GM18907 (cell line): ENCODE measurements at regions not wholly inside any gene's neighbourhood (a gene's known extent, or its start where the extent isn't known, plus 50 kb on each side); places are given as distances from the start of the nearest gene placed in this dataset.

Experiments
- ATAC-seq: cut with Tn5 transposase; IDR thresholded peaks from one replicate; pipeline ENCODE4 v1.9.1; 2021; ENCODE audit warnings: mild to moderate bottlenecking, moderate library complexity; ENCODE audit not compliant: unreplicated experiment

- ATAC-seq: no peak
These were observed 86.9 kb upstream of the SPATA31D4 start for GRCh38 chr9:81841333-81841732.

- ATAC-seq: no peak
These were observed 84.1 kb upstream of the SPATA31D4 start for GRCh38 chr9:81844131-81844567.

- ATAC-seq: no peak
These were observed 80.9 kb upstream of the SPATA31D4 start for GRCh38 chr9:81847181-81847915.

GRCh38 chr9:81848472-81848871 lies 79.8 kb upstream of the SPATA31D4 start:
- ATAC-seq: no peak

- no peak for ATAC-seq
These were observed 78.5 kb upstream of the SPATA31D4 start for GRCh38 chr9:81849631-81850259.

GRCh38 chr9:81850724-81851123 lies 77.5 kb upstream of the SPATA31D4 start:
- no peak for ATAC-seq

GRCh38 chr9:81851340-81851739 lies 76.9 kb upstream of the SPATA31D4 start:
- ATAC-seq: no peak

GRCh38 chr9:81852820-81853219 lies 75.4 kb upstream of the SPATA31D4 start:
- no peak for ATAC-seq

- no peak for ATAC-seq
These were observed 72.7 kb upstream of the SPATA31D4 start for GRCh38 chr9:81855538-81855937.

GRCh38 chr9:81858657-81859430 lies 69.4 kb upstream of the SPATA31D4 start:
- ATAC-seq: no peak

GRCh38 chr9:81860581-81860980 lies 67.6 kb upstream of the SPATA31D4 start:
- no peak for ATAC-seq

- no peak for ATAC-seq
These were observed 66.6 kb upstream of the SPATA31D4 start for GRCh38 chr9:81861644-81862043.

- no peak for ATAC-seq
These were observed 60.1 kb upstream of the SPATA31D4 start for GRCh38 chr9:81868145-81868544.

GRCh38 chr9:81871695-81872094 lies 56.5 kb upstream of the SPATA31D4 start:
- no peak for ATAC-seq

GRCh38 chr9:81874250-81874649 lies 54.0 kb upstream of the SPATA31D4 start:
- no peak for ATAC-seq

GRCh38 chr9:81874931-81875330 lies 53.3 kb upstream of the SPATA31D4 start:
- ATAC-seq: no peak

- no peak for ATAC-seq
These were observed 51.2 kb upstream of the SPATA31D4 start for GRCh38 chr9:81877047-81877446.
